ENCODE measurements at regions not wholly inside any gene's neighbourhood (a gene's known extent, or its start where the extent isn't known, plus 50 kb on each side); places are given as distances from the start of the nearest gene placed in this dataset.

DNA sequence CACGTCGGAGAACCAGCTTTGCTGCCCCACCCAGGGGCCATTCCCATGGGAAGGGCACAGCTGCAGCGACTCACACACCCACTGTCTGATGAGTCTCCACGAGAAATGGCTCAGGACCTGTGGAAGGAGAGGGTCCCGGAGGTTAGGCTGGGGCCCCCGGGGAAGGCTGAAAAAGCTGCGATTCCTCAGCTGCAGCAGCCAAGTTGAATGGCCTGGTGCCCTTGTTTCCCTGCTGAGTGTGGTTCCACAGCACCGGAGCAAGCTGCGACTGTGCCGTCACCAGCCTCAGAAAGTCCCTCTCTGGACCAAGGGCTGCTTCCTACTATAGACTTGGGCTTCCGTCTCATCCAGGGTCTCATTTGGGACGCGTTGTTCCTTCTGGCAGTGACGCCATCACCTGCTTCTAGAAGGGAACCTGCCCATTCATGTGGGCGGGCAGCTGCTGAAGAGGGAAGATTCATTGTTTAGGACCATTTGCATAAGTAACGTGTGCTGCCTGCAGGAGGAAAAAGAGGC is 180.2 kb downstream of the INHBB start:
- Histone ChIP-seq H3K4me2 (ENCODE audit: insufficient read depth, insufficient read length, low read length) (no peak overlapping the region), H3K4ac (ENCODE audit: low read depth, low read length) (no peak overlapping the region), H3K27ac (ENCODE audit: insufficient read length, low read depth, low read length) (no peak overlapping the region), H3K56ac (ENCODE audit: insufficient read length, low read depth, low read length) (no peak overlapping the region), H4K5ac (ENCODE audit: insufficient read length, low read depth, low read length) (no peak overlapping the region), H3K23me2 (ENCODE audit: insufficient read length, low read depth, low read length, poor library complexity, severe bottlenecking) (no peaks in the 10 kb centered on the region), H3K79me1 (ENCODE audit: insufficient read depth, low read depth, low read length, poor library complexity, severe bottlenecking) (no peaks in the 10 kb centered on the region), H3K9me3 (ENCODE audit: control insufficient read depth, low read depth, low read length) (no peaks in the 10 kb centered on the region), H4K91ac (ENCODE audit: insufficient read length, low read depth, low read length) (no peak overlapping the region), H3K23ac (ENCODE audit: insufficient read length, low read depth, low read length) (no peak overlapping the region), H2AK5ac (ENCODE audit: insufficient read length, low read length) (no peak overlapping the region), H4K8ac (replicated peaks; ENCODE audit: insufficient read length, low read depth, low read length) (no peak overlapping the region), H3K9ac (ENCODE audit: extremely low read depth, insufficient read length, low read length) (no peak overlapping the region), H2BK15ac (ENCODE audit: low read depth, low read length) (no peak overlapping the region), H3K14ac (ENCODE audit: insufficient read depth, low read length) (no peak overlapping the region), H2BK120ac (ENCODE audit: low read depth, low read length, poor library complexity, severe bottlenecking) (no peak overlapping the region), H3K4me1 (ENCODE audit: insufficient read depth, low read length) (no peaks in the 10 kb centered on the region; the same call in 1 of the 2 replicates), H3K18ac (ENCODE audit: insufficient read length, low read depth, low read length) (no peak overlapping the region), H3K79me2 (ENCODE audit: insufficient read depth, low read length) (no peaks in the 10 kb centered on the region), H2BK20ac (ENCODE audit: low read depth, low read length, poor library complexity, severe bottlenecking) (no peak overlapping the region), H2AFZ (ENCODE audit: low read length) (no peak overlapping the region), H3T11ph (ENCODE audit: low read length) (no peak overlapping the region), H4K20me1 (ENCODE audit: control insufficient read depth, insufficient read depth, insufficient read length) (no peaks in the 10 kb centered on the region), H2BK12ac (ENCODE audit: insufficient read length, low read depth, low read length) (no peak overlapping the region), H3K27me3 (ENCODE audit: insufficient read depth, low read length) (no peaks in the 10 kb centered on the region; the same call in 1 of the 2 replicates), H2BK5ac (ENCODE audit: insufficient read length, low read length) (no peak overlapping the region)
- no peak for DNase-seq
- H3K36me3 Mint-ChIP-seq (ENCODE audit: insufficient read depth in 1 of 3, low read depth in 3 of 3) = peaks cover 0 to 4% (median 0%) of the 10 kb centered on the region in 3 experiments; a peak in 1 of 7 replicates
- no peak overlapping the region for H3K27ac Mint-ChIP-seq
- TF ChIP-seq, protein P1, sequence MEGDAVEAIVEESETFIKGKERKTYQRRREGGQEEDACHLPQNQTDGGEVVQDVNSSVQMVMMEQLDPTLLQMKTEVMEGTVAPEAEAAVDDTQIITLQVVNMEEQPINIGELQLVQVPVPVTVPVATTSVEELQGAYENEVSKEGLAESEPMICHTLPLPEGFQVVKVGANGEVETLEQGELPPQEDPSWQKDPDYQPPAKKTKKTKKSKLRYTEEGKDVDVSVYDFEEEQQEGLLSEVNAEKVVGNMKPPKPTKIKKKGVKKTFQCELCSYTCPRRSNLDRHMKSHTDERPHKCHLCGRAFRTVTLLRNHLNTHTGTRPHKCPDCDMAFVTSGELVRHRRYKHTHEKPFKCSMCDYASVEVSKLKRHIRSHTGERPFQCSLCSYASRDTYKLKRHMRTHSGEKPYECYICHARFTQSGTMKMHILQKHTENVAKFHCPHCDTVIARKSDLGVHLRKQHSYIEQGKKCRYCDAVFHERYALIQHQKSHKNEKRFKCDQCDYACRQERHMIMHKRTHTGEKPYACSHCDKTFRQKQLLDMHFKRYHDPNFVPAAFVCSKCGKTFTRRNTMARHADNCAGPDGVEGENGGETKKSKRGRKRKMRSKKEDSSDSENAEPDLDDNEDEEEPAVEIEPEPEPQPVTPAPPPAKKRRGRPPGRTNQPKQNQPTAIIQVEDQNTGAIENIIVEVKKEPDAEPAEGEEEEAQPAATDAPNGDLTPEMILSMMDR (conservative IDR thresholded peaks at IDR 0.05) = no peak
- peaks cover 6 to 14% of the 10 kb centered on the region in 2 experiments; a peak in 4 of 5 replicates for H3K9me3 Mint-ChIP-seq
- no peak overlapping the region for H3K4me3 Mint-ChIP-seq
- H3K4me1 Mint-ChIP-seq = peaks cover 13 to 31% of the 10 kb centered on the region in 2 experiments
- peaks cover 95% of the 10 kb centered on the region for H3K27me3 Mint-ChIP-seq (ENCODE audit: low read depth)
- WGBS (ENCODE audit: extremely low coverage, insufficient read length, low lambda C conversion rate) = no CpG with 5 or more reads among the region's 16 CpGs

Data from H9 (cell line).